LoVo (cell line): ENCODE measurements at regions not wholly inside any gene's neighbourhood (a gene's known extent, or its start where the extent isn't known, plus 50 kb on each side); places are given as distances from the start of the nearest gene placed in this dataset.
A peak's percentile ranks its signal among the peaks of the same experiment; 100 is the strongest.
"Not testable (repeated sequence)": the region's sequence is repeated elsewhere in the genome, so short reads cannot be mapped to it uniquely, and the experiment has no call there.

Source experiments
- DNase-seq: peaks from one replicate; pipeline ENCODE4 v3.0.0-alpha.2; 2016; ENCODE audit warnings: low spot score

DNA sequence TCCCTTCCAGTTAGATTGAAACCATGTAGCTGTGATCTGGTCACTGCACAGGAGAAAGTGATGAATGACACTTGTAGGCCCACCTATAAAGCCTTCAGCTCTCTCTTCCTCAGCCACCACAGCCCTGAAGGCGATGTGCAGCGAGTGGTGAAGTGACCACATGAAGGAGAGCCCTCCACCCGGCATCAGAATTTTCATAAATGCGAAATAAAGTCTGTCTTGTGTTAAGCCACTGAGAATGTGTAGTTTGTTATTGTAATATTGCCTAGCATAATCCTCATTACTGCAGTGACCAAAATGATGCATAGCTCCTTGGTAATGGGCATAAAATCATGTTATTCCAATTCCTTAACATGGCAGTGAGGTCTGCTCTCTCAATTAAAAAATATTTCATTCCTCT, 122.1 kb upstream of the LYPLAL1 start:
- no peak for DNase-seq

DNA sequence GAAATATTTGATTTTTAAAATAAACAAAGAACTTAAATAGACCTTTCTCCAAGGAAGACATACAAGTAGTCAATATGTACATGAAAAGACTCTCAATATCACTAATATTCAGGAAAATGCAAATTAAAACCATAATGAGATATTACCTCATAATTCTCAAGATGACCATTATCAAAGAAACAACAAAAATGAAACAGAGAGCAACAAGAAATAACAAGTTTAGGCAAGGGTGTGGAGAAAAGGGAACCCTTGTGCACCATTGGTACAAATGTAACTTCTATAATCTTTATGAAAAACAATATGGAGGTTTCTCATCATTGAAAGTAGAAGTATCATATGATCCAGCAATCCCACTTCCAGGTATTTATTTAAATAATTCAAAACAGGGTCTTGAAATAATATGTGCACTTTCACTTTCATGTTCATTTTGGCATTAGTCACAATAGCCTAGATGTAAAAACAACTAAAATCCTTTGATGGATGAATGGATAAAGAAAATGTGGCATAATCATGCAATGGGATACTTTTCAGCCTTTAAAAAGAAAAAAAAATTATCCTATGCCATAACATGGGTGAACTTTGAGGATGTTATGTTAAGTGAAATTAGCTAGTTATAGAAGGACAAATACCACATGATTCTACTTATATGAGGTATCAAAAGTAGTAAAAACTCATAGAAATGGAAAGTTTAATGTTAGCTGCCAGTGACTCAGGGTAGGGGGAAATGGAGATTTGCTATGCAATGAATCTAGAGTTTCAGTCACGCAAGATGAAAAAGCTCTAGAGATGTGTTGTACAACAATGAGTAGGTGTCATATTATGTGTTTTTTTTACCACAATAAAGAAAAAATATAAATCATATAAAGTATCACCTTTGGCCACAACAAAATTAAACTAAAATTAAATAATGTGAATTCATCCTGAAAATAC, 114.5 kb upstream of the LYPLAL1 start:
- no peak for DNase-seq

DNA sequence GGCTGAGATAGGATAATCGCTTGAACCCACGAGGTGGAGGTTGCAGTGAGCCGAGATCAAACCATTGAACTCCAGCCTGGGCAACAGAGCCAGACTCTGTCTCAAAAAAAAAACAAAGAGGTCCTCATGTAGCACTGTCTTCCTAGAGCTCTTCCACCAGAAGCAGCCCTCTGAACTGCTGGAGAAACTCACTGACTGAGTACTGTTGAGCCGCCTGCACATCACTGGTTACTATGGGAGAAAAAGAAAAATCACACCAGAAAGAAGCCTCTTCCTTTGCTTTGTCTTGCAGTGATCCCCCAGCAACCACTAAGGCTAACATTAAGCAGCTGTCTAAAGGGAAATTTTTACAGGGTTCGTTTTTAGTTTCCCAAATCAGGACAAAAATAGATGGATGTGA, 112.9 kb upstream of the LYPLAL1 start:
- DNase-seq: no peak

DNA sequence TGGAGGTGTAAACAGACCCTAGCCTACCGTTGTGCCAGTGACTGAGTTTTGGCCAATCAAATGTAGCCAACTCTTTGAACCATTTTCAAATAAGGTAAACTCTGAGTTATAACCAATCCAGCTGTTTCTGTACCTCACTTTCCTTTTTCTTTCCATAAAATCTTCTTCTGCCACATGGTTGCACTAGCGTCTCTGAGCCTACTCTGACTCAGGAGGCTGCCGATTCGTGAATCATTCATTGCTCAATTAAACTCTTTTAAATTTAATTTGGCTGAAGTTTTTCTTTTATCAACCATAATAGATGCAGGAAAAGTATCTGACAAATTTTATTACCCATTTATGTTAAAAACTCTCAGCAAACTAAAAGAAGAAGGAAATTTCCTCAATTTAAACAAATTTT, 111.5 kb upstream of the LYPLAL1 start:
- DNase-seq: no peak

DNA sequence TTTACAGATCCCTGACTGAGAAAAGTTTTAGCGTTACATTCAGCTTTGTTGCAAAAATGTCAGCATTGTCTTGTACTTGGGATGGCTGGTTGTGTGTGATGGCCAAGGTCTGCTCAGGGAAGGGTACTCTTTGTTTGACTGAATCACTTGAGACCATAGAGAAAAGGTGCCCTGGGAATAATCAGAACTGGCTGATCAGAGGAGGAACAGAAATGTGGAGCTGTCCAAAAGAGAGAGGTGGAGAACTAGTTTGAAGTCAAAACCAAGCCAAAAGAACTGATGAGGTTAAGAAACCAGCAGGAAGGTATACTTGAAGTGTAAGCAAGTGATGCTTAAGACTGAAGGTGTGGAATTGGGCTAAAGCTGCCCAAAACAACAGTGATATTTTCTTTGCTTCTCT, 107.6 kb upstream of the LYPLAL1 start:
- no peak for DNase-seq

DNA sequence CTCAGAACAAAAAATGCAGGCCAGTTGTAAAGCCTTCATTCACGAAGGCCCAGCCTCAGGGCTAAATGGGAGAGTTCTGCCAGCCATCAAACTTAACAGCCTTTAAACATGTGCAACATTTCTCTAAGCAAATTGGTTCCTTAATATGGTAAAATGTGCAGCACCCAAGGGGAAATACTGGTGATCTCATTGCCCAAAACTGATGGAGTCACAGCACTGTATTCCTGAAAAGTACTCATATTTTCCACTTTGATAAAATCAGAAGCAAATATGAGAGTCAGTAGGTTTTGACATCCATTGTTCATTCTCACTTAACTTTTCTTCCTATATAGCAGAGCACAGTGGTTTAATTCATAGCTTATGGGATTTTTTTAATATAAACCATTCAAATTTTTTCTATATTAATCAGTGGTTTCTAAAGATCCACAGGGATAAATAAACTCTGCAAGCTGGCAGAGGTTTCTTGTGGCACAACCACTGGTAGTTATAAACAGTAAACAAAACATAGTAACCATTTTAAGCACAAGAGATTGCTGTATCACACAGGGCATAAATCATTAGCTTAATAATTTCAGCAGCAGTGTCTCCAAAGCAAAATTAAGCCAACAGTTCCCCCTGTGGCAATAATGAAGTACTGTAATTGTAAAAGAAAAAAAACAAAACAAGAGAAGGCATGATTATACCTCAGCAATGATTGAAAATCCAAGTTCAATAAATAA, 106.9 kb upstream of the LYPLAL1 start:
- DNase-seq: peak; percentile 21

DNA sequence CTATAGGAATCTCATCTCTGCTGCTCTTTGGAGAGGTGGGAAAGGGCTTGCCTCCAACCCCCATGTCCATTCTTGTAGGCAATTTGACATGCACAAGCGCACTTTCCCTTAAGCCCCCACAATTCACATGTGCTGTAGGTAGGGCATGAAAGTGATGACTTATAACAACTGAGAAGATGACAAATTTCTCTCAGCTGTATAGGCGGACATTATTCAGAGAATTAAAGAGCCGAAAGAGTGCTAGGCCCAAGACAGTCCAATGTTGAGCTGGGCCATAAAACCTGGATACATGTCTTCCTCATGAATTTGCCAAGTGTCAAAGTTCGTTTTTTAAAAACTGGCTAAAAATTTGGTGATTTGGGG, 106.3 kb upstream of the LYPLAL1 start:
- DNase-seq: no peak

DNA sequence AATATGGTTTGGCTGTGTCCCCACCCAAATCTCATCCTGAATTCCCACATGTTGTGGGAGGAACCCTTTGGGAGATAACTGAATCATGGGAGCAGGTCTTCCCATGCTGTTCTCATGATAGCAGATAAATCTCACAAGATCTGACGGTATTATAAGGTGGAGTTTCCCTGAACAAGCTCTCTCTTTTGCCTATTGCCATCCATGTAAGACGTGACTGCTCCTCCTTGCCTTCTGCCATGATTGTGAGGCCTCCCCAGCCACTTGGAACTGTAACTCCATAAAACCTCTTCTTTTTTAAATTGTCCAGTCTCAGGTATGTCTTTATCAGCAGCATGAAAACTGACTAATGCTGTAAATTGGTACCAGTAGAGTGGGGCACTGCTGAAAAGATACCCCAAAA, 103.3 kb upstream of the LYPLAL1 start:
- not testable (repeated sequence) for DNase-seq

DNA sequence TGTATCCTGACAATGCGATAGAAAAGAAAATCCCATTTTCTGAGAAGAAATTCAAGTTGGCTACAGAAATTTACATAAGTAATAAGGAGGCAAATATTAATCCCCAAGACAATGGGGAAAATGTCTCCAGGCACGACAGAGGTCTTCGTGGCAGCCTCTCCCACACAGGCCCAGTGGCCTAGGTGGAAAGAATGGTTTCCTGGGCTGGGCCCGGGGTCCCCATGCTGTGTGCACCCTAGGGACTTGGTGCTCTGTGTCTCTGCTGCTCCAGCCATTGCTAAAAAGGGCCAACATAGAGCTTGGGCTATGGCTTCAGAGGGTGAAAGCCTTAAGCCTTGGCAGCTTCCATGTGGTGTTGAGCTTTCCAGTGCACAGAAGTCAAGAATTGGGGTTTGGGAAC, 102.5 kb upstream of the LYPLAL1 start:
- DNase-seq: no peak

DNA sequence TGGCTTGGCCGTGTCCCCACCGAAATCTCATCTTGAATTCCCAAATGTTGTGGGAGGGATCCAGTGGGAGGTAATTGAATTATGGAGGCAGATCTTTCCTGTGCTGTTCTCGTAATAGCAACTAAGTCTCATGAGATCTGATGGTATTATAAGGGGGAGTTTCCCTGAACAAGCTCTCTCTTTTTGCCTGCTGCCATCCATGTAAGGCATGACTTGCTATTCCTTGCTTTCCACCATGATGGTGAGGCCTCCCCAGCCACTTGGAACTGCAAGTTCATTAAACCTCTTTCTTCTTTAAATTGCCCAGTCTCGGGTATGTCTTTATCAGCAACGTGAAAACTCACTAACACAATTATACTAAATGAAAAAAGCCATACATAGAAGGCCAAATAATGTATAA, 101.3 kb upstream of the LYPLAL1 start:
- no peak for DNase-seq

DNA sequence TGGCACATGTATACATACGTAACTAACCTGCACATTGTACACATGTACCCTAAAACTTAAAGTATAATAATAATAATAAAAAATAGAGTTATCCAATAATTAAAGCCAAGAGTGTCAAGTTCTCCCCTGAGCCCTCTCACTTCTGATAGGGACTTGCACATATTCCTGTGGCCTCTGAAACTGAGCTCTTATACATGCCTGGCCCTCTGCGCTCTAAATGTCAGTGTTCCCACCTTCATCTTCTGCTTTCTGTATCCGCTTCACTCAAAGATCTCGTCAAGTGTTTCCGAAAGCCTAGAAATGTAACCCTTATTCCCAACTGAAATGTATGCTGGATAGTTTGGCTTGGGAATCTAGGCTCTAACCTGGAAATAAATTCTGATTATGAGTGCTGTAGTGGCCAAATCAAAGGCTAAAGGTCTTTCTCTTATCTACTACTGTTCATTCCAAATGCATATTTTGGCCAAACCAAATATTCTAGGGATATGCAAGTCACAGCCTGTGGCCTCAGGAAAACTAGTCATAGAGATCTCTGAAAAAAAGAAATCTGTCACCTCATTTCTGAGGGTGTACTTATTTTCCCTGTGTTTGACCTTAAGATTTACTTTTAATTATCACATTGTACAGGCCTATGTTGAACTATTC, 99.5 kb upstream of the LYPLAL1 start:
- no peak for DNase-seq

DNA sequence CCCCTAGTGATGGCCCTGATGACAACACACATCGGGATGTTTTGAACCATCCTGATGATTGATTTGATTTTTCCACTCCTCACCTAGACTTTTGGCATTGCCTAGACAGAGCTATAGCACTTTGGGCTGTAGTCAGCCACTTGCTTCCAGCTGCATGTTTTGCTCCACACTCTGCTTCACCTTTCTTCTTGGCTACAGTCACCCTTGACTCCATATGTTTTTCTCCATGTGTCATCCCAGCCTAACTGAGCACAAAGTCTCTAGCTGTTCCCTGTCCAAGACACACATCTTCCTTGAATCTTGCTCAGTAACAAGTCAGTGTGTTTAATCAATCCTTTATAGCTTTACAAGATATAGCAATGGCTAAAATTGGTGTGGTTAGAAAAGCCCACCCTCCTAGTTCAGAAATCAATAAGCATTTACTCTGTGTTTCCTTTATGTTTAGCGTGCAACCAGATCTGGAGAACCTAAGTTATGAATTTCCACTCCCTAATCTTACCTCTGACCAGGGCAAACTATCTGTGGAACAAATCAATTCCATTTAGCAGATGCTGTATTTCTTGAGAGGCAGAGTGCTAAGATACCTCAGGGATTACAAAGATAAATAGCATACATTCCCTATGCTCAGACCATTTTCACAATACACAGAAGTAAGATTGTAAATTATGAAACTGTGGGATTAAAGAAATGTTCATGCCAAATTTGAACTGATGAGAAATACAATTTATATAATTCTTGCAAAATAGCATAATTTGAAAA, 98.4 kb upstream of the LYPLAL1 start:
- no peak for DNase-seq

DNA sequence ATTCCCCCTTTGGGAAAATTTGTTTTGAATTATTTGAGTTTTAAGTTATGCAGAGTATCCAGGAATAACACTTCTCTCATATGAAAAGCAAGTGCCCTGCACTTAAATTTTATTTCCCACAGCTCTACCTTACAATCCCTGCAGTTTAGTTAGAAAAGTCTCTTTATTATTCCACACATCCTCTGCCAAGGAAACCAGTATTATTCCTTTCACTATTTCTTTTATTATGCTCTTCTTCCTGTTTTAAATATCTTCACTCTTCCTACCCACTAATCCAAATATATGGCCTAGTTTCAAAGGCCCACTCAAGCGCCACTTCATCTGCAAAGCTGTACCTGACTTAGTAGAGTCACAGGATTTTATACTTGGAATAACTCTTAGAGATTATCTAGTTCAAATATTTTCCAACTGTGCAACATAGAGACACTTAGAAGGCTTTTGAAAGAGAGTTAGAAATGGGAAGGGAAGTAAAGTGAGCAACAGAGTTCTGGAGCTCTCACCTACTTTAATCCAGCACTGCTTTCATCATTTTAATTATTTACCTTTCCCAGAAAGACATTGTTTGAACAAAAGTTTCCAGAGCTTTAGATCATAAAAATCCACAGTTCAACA, 97.2 kb upstream of the LYPLAL1 start:
- no peak for DNase-seq

DNA sequence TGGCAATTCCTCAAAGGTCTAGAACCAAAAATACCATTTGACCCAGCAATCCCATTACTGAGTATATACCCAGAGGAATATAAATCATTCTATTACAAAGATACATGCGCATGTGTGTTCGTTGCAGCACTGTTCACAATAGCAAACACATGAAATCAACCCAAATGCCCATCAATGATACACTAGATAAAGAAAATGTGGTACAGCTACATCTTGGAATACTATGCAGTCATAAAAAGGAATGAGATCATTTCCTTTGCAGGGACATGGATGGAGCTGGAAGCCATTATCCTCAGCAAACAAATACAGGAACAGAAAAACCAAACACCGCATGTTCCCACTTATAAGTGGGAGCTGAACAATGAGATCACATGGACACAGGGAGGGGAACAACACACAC, 95.9 kb upstream of the LYPLAL1 start:
- not testable (repeated sequence) for DNase-seq

DNA sequence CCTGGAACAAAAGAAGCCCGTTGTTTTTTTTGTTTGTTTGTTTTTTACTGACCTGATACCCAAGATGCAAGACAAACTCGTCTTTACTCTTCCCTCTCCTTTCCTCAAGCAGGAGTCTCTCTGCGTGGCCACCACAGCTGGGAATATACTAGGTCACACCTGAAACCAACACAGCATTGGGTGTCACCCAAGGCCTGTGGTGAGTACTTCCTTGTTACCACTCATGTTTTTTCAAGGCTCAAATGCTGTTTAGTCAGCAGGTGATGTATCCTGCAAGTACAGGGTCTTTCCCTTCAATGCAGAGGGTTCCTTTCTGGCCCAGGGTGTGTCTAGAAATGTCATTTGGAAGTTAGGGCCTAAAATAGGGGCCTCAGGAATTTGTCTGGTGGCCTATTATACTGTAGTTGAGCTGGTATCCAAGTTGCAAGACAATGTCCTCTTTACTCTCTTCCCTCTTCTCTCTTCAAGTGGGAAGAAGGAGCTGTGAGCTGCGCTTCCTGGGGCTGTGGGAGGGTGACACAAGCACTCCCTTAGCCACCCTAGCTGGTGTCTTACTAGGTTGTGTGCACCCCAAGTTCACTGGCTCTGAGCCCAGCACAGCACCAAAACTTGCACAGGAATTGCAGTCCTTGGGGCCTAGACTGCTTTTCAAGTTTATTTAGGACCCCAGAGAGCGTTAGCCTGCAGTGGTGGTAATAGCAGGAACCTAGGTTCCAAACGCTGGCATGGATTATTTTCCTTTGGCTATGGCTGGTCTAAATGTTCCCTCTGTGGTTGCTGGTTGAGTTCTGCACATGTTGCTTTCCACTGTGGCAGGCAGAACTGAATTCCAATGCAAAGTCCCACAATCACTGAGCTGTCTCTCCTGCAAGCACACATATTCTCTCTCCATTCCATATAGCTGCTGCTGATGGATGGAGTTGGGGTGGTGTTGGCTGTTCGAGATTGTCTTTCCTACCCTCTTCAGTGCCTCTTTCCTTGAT, 91.4 kb upstream of the LYPLAL1 start:
- no peak for DNase-seq

DNA sequence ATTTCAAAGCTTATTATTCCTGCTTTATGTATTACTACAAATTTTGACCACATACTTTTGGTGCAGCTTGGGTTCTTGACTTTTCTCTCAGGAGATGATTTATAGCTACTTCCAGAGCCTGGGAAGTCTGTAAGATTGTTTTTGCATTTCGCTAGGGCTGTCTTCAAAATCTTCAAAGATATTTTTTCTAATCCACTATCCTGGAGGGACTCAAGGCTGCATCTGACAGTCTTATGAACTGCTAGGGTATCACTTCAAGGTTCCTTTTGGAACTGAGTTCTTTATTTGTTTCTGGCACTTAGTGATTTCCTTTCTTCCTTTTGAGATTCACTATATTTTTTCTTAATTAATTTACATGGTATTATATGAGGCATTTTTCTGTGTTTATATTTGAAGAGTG, 90.0 kb upstream of the LYPLAL1 start:
- no peak for DNase-seq

DNA sequence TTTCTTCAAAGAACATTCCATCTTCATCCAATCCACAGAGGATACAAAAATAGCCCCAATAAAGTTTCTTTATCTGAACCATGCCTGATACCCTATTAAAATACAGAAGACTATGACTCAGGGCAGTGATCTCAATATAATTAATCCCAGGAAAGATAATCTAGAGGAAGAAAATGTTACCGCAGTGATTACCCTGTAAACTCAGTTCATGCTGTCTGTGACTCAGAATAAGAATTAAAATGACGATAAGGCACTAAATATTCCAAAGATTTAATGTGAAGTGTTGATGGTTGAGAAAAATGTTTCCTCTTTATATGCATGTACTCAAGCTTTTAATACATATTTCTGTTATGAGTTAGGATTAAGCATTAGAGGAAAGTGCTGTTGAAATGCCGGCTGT, 88.6 kb upstream of the LYPLAL1 start:
- DNase-seq: peak; percentile 2

DNA sequence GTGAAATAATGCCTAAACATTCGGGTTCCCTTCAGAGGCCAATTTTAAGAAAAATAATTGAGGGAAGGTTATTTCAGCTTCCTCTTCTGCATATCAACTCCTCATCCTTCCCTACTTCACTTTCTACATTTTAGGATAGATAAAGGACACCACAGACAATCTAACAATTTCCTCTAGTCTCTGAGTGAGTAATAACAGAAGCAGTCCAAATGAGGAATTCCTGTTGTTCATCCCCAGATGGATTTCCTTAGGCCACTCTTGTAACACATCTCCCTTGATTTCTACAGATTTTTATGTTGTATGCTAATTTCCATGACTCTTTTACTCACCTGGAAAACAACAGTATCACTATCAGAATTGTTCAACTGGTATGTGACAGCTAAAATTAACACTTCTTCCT, 87.7 kb upstream of the LYPLAL1 start:
- no peak for DNase-seq

DNA sequence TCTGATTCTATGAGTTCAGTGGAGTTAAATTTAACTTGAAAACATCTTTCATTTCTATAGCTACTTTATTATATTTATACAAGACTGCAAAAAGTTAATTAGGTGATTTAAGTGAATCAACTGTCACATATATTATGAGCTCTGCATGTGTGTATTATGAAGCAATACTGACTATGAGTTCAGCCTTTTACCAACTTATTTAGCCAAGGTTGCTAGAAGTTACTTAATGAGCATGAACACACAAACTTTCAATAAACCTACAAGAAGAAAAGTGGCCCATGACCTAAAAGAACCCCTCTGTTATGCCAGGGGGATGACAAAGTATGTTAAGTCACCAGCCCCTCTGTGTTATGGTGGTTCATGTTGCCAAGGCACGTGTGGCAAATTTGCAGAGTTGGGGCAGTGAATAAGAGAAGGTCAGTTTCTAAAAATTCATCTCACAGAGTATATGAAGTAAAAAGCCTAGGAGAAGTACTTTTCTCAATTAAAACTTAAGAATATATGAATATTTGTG, 86.7 kb upstream of the LYPLAL1 start:
- DNase-seq: no peak

DNA sequence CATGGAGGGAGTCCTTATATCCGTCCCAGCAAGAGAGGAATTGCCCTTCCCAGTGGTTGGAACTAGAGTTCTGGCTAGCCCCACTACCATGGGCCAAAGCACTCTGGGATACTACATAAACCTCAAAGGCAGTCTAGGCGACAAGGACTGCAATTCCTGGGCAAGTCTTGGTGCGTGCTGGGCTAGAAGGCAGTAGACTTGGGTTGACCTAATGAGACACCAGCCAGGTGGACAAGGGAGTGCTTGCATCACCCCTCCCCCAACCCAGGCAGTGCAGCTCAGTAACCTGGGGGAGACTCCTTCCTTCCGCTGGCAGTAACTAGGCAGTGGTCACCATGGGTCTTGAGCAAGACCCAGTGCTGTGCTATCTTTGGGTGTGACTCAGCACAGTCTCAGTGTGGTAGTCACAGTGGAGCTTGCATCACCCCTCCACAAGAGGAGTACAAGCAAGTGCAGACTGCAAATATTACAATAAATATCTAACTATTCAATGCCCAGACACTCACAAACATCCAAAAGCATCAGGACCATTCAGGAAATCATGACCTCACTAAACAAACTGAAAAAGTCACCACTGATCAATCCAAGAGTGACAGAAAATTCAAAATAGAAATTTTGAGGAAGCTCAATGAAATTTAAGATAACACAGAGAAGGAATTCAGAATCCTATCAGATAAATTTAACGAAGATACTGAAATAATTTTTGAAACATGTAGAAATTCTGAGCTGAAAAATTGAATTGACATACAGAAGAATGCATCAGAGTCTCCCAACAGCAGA, 84.7 kb upstream of the LYPLAL1 start:
- peak; percentile 27 for DNase-seq
